ENCODE measurements at regions not wholly inside any gene's neighbourhood (a gene's known extent, or its start where the extent isn't known, plus 50 kb on each side); places are given as distances from the start of the nearest gene placed in this dataset.

DNA sequence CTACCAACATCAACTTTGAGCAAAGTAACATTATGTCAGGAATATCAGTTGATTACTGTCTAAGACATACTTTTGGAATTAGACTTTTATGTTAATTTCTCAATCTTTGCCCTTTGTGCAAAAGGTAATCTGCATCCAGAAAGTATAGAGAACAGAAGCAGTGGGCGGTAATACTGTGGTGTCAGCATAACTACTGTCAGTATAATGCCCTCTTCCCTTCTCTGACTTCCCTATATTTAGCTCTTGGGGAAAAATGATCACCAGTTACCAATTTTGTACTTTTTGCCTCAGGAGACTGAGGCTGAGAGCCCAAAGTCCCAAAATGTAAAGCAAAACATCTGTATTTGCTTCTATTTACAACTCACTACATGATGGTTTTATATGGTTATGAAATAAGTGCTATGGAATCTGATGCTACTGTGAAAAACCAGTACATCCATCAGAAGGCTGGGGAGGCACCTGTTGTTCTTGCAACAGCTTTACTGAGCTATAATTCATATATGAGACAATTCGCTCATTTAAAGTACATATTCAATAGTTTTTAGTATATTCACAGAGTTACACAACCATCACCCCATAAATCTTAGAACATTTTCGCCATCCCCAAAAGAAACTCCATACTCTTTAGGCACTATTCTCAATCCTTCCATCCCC lies 51.3 kb upstream of the CD302 start:
- TF ChIP-seq, protein P1, sequence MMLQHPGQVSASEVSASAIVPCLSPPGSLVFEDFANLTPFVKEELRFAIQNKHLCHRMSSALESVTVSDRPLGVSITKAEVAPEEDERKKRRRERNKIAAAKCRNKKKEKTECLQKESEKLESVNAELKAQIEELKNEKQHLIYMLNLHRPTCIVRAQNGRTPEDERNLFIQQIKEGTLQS (CRISPR knock-in tag; IDR thresholded peaks at IDR 0.05): no peak
- no peak for TF ChIP-seq HNRNPLL (IDR thresholded peaks at IDR 0.05; ENCODE audit: low read depth, low read length, poor library complexity, severe bottlenecking)

Measured in HepG2 (cell line).